ENCODE measurements at regions not wholly inside any gene's neighbourhood (a gene's known extent, or its start where the extent isn't known, plus 50 kb on each side); places are given as distances from the start of the nearest gene placed in this dataset.

DNA sequence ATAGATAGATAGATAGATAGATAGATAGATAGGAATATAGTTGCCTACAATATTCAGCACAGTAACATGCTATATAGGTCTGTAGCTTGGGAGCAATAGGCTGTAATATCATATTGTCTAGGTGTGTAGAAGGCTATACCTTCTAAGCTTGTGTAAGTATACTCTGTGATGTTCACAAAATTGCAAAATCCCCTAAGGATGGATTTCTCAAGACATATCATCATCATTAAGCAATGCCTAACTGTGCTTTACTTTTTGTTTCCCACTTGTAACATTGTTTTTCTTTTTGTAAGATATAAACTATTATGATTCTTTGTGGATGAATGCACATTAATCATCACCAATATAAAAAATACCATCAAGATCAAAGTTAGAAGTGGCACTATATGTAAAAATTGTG is 1905.6 kb downstream of the NCAM2 start:
- no peak for DNase-seq (ENCODE audit: low read depth in 4 of 6, low spot score in 6 of 6)
- Histone ChIP-seq H3K4me1 (ENCODE audit: control insufficient read depth, insufficient read depth, low read length) (no peaks in the 10 kb centered on the region), H3K27me3 (ENCODE audit: control insufficient read depth, insufficient read depth, low read length) (no peaks in the 10 kb centered on the region), H3K36me3 (ENCODE audit: control insufficient read depth, insufficient read depth, low read length) (no peaks in the 10 kb centered on the region), H3K9me3 (ENCODE audit: control insufficient read depth, insufficient read depth, low read length) (no peaks in the 10 kb centered on the region), H3K4me3 (ENCODE audit: low read depth, low read length) (no peak overlapping the region), H3K27ac (ENCODE audit: low read depth, low read length) (no peak overlapping the region)

DNA sequence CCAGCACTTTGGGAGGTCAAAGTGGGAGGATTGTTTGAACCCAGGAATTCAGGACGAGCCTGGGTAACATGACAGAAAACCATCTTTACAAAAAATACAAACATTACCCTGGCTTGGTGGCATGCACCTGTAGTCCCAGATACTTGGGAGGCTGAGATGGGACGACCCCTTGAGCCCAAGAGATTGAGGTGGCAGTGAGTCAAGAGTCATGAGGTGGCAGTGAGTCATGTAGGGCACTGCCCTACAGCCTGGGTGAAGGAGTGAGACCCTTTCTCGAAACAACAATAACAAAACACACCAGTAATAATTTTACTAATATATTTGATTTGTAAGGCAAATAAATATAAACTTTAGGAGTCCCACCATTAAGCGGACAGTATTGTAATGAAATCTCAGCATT is 1906.2 kb downstream of the NCAM2 start:
- Histone ChIP-seq H3K27ac (ENCODE audit: low read depth, low read length) (no peak overlapping the region), H3K36me3 (ENCODE audit: control insufficient read depth, insufficient read depth, low read length) (no peaks in the 10 kb centered on the region), H3K27me3 (ENCODE audit: control insufficient read depth, insufficient read depth, low read length) (no peaks in the 10 kb centered on the region), H3K9me3 (ENCODE audit: control insufficient read depth, insufficient read depth, low read length) (no peaks in the 10 kb centered on the region), H3K4me1 (ENCODE audit: control insufficient read depth, insufficient read depth, low read length) (no peaks in the 10 kb centered on the region), H3K4me3 (ENCODE audit: low read depth, low read length) (no peak overlapping the region)
- no peak for DNase-seq (ENCODE audit: low read depth in 4 of 6, low spot score in 6 of 6)
- 67% methylated on average over 1 of the region's 4 CpGs for WGBS (ENCODE audit: insufficient coverage)

DNA sequence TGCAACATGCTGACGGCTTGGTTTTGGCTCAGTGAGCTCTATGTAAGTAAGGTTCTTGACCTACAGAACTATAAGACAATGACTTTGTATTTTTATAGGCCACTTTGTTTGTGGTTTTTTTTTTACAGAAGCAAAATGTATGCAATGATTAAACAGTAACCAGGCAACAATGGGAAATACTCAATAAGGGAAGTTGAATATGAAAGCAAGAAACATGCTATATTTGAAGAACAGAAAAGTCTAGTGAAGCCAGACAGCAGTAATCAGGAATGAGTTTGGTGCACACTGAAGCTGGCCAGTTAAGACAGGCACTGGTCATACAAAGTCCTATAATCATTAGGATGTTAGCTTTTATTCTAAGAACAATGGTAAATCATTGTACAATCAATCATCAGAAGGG is 1926.8 kb downstream of the NCAM2 start:
- H3K9me3 ChIP-seq (ENCODE audit: control insufficient read depth, insufficient read depth, low read length), result no peaks in the 10 kb centered on the region
- no peaks in the 10 kb centered on the region for H3K36me3 ChIP-seq (ENCODE audit: control insufficient read depth, insufficient read depth, low read length)
- H3K4me3 ChIP-seq (ENCODE audit: low read depth, low read length), result no peak overlapping the region
- no CpG with 5 or more reads among the region's 1 CpG for WGBS (ENCODE audit: insufficient coverage)
- H3K4me1 ChIP-seq (ENCODE audit: control insufficient read depth, insufficient read depth, low read length), result no peaks in the 10 kb centered on the region
- no peak for DNase-seq (ENCODE audit: low read depth in 4 of 6, low spot score in 6 of 6)
- H3K27ac ChIP-seq (ENCODE audit: low read depth, low read length), result no peak overlapping the region
- H3K27me3 ChIP-seq (ENCODE audit: control insufficient read depth, insufficient read depth, low read length), result no peaks in the 10 kb centered on the region

DNA sequence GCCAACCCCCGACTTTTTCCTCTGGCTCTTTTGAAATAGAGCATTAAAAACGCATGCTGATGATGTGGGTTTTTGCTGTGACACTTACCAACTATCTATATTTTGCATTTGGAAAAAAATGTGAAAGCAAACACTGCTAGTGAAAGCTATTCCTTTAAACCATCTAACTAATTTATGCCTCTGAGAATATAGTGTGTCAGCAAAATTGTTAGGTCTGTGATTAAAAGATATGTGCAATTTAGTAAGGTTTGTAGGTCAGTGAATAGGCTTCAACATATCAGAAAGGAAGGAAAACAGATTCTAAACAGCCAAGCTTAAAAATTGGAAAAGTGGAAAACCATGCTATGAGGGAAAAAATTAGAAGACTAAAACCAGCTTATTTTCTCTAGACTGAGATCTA is 1929.3 kb downstream of the NCAM2 start:
- Histone ChIP-seq H3K27me3 (ENCODE audit: control insufficient read depth, insufficient read depth, low read length) (no peaks in the 10 kb centered on the region), H3K27ac (ENCODE audit: low read depth, low read length) (no peak overlapping the region), H3K4me3 (ENCODE audit: low read depth, low read length) (no peak overlapping the region), H3K4me1 (ENCODE audit: control insufficient read depth, insufficient read depth, low read length) (no peaks in the 10 kb centered on the region), H3K36me3 (ENCODE audit: control insufficient read depth, insufficient read depth, low read length) (no peaks in the 10 kb centered on the region), H3K9me3 (ENCODE audit: control insufficient read depth, insufficient read depth, low read length) (no peaks in the 10 kb centered on the region)
- no CpG with 5 or more reads among the region's 2 CpGs for WGBS (ENCODE audit: insufficient coverage)
- DNase-seq (ENCODE audit: low read depth in 4 of 6, low spot score in 6 of 6), result no peak

DNA sequence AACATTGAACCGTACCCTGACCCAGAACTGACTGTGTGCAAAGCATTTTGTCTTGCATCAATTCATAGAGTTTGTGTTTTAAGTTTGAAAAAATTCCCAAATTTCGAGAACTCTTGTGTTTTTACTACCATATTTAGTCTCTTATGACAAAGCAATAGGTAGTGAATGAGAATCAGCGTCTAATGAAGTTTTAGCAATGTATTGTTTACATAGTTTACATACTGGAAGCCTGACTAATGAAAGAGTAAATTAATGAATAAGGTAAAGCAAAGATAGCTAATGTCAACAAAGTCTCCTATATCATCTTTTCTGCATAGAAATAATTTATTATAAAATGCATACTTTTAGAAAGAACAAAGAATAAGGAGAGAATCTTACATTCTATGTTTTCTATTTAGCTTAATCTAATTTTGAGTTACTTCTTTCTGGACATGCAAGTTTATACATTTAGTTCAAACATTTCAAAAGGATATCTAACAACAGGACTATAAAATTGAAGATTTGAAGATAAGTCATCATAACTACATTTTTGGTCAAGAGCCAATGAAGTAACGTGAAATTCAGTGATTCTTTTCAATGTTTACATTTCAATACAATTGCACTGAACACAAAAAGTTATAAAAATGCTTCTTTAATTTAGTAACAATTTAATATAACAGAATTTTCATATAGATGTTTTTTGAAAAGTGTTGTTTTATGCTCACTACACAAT is 1943.7 kb downstream of the NCAM2 start:
- Histone ChIP-seq H3K36me3 (ENCODE audit: control insufficient read depth, insufficient read depth, low read length) (no peaks in the 10 kb centered on the region), H3K27me3 (ENCODE audit: control insufficient read depth, insufficient read depth, low read length) (no peaks in the 10 kb centered on the region), H3K4me1 (ENCODE audit: control insufficient read depth, insufficient read depth, low read length) (no peaks in the 10 kb centered on the region), H3K27ac (ENCODE audit: low read depth, low read length) (no peak overlapping the region), H3K9me3 (ENCODE audit: control insufficient read depth, insufficient read depth, low read length) (no peaks in the 10 kb centered on the region), H3K4me3 (ENCODE audit: low read depth, low read length) (no peak overlapping the region)
- WGBS (ENCODE audit: insufficient coverage), result no CpG with 5 or more reads among the region's 4 CpGs
- DNase-seq (ENCODE audit: low read depth in 4 of 6, low spot score in 6 of 6), result no peak

DNA sequence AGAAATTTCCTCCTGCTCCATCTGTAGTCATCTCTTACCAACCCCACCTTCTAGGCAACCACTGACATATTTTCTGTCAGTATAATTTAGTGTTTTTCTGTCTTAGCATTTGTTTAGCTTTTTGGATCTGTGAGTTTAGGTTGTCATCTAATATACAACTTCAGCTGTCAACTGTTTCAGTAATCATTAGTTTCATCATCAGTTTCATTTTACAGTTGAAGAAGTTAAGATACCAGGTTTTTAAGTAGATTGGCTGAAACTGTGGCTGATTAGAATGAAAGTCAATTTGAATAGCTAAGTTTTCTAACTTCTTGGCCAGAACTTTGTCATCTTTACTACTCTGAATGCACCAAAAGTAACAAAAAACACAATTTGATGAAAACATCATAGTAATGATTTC is 1957.3 kb downstream of the NCAM2 start:
- Histone ChIP-seq H3K36me3 (ENCODE audit: control insufficient read depth, insufficient read depth, low read length) (no peaks in the 10 kb centered on the region), H3K4me3 (ENCODE audit: low read depth, low read length) (no peak overlapping the region), H3K9me3 (ENCODE audit: control insufficient read depth, insufficient read depth, low read length) (no peaks in the 10 kb centered on the region), H3K27ac (ENCODE audit: low read depth, low read length) (no peak overlapping the region), H3K27me3 (ENCODE audit: control insufficient read depth, insufficient read depth, low read length) (no peaks in the 10 kb centered on the region), H3K4me1 (ENCODE audit: control insufficient read depth, insufficient read depth, low read length) (no peaks in the 10 kb centered on the region)
- DNase-seq (ENCODE audit: low read depth in 4 of 6, low spot score in 6 of 6), result no peak

DNA sequence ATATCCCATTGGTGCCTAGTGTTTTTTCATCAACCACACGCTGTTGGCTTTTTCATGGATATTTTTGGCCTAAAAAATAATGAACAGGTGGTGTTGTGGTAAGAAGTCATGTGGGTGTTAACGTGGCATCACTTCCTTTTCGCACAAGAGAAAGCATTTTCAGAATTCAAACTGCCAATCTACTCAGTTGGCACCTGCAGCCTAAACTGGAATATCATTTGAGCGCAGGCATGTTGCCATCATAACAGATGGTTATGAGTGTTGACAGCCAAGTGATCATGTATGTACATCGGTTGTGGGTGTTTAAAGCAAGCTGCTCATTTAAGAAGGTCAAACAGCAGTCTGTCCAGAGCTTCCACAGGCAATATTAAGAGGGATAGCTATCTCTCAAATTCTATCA is 1963.0 kb downstream of the NCAM2 start:
- Histone ChIP-seq H3K9me3 (ENCODE audit: control insufficient read depth, insufficient read depth, low read length) (no peaks in the 10 kb centered on the region), H3K4me1 (ENCODE audit: control insufficient read depth, insufficient read depth, low read length) (no peaks in the 10 kb centered on the region), H3K4me3 (ENCODE audit: low read depth, low read length) (no peak overlapping the region), H3K27me3 (ENCODE audit: control insufficient read depth, insufficient read depth, low read length) (no peaks in the 10 kb centered on the region), H3K27ac (ENCODE audit: low read depth, low read length) (no peak overlapping the region), H3K36me3 (ENCODE audit: control insufficient read depth, insufficient read depth, low read length) (no peaks in the 10 kb centered on the region)
- peak in 4 of 6 donors; percentile 7 to 96 (median 44) for DNase-seq (ENCODE audit: low read depth in 4 of 6, low spot score in 6 of 6)
- WGBS (ENCODE audit: insufficient coverage), result 100% methylated on average over 1 of the region's 5 CpGs

DNA sequence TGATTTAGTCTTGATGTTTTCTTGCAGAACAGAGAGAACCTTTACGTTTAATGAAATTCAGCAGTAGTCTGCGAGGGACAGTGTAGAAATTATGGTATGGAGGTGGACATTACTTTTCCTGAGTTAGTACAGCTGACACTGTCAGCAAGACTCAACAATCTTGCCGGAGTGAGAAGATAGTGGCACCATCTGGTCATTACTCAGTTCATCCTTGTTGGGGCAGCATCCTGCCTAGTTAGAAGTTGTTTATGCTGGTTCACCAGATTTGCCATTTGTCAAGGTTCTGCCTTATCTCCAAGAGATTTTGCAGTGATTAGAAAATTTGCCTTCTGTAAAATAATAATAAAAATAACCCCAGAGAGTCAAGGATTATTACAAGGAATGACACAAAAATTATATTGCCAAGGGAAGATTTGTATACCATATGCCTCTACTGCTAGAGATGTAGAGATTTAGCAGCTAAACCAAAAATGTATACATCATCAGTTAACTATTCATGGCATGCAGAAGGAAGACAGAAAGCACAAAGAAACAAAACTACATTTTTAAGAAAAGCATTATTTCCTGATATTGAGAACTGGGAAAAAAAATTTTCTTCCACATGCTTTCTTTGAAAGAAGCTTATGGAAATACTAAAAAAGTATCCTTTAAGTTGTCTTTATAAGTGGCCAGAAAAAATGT is 1967.4 kb downstream of the NCAM2 start:
- no peak overlapping the region for H3K4me3 ChIP-seq (ENCODE audit: low read depth, low read length)
- DNase-seq (ENCODE audit: low read depth in 4 of 6, low spot score in 6 of 6), result no peak
- 87% methylated on average over 3 of the region's 3 CpGs for WGBS (ENCODE audit: insufficient coverage)
- H3K4me1 ChIP-seq (ENCODE audit: control insufficient read depth, insufficient read depth, low read length), result no peaks in the 10 kb centered on the region
- H3K9me3 ChIP-seq (ENCODE audit: control insufficient read depth, insufficient read depth, low read length), result no peaks in the 10 kb centered on the region
- no peaks in the 10 kb centered on the region for H3K27me3 ChIP-seq (ENCODE audit: control insufficient read depth, insufficient read depth, low read length)
- no peak overlapping the region for H3K27ac ChIP-seq (ENCODE audit: low read depth, low read length)
- no peaks in the 10 kb centered on the region for H3K36me3 ChIP-seq (ENCODE audit: control insufficient read depth, insufficient read depth, low read length)

DNA sequence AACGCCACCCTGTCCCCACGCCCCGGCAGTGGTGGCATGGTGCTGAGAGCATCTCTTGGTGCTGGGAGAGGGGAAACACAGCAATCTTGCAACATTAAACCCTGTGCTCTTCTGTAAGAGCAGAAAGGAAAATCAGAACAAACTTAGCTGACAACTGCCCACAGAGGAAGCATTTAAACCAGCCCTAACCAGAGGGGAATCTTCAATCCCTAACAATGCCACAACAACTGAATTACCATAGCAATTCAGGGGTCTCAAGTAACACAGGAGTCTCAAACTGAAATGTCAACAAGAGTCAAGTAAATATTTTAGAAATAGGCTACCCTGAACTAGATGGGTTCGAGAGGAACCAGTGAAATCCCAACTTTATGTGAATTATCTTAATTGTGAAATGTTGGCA is 1983.6 kb downstream of the NCAM2 start:
- Histone ChIP-seq H3K36me3 (ENCODE audit: control insufficient read depth, insufficient read depth, low read length) (no peaks in the 10 kb centered on the region), H3K27ac (ENCODE audit: low read depth, low read length) (no peak overlapping the region), H3K27me3 (ENCODE audit: control insufficient read depth, insufficient read depth, low read length) (no peaks in the 10 kb centered on the region), H3K4me1 (ENCODE audit: control insufficient read depth, insufficient read depth, low read length) (no peaks in the 10 kb centered on the region), H3K4me3 (ENCODE audit: low read depth, low read length) (no peak overlapping the region), H3K9me3 (ENCODE audit: control insufficient read depth, insufficient read depth, low read length) (no peaks in the 10 kb centered on the region)
- WGBS (ENCODE audit: insufficient coverage), result 100% methylated on average over 2 of the region's 4 CpGs
- no peak for DNase-seq (ENCODE audit: low read depth in 4 of 6, low spot score in 6 of 6)

DNA sequence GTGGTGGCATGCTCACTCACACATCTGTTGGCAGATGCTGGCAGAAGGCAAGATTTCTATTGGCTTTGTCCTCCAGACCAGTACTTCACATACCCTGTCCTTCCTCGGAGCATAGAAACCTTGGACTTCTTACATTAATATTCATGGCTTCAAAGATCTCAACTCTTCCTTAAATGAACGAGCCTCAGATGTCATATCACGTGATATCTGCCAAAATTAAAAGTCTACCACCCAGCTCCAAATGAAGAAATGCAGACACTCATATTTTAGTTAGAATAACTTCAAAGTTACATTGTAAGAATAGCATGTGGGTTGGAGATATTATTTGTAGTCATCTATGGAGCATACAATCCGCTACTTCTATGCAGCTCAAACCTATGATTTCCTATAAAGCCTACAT is 1994.9 kb downstream of the NCAM2 start:
- H3K27ac ChIP-seq (ENCODE audit: low read depth, low read length), result no peak overlapping the region
- no peaks in the 10 kb centered on the region for H3K9me3 ChIP-seq (ENCODE audit: control insufficient read depth, insufficient read depth, low read length)
- no peak overlapping the region for H3K4me3 ChIP-seq (ENCODE audit: low read depth, low read length)
- H3K4me1 ChIP-seq (ENCODE audit: control insufficient read depth, insufficient read depth, low read length), result no peaks in the 10 kb centered on the region
- WGBS (ENCODE audit: insufficient coverage), result 100% methylated on average over 1 of the region's 4 CpGs
- no peak for DNase-seq (ENCODE audit: low read depth in 4 of 6, low spot score in 6 of 6)
- no peaks in the 10 kb centered on the region for H3K36me3 ChIP-seq (ENCODE audit: control insufficient read depth, insufficient read depth, low read length)
- H3K27me3 ChIP-seq (ENCODE audit: control insufficient read depth, insufficient read depth, low read length), result no peaks in the 10 kb centered on the region

Data from spinal cord (tissue), 9 donors.